ENCODE measurements at regions not wholly inside any gene's neighbourhood (a gene's known extent, or its start where the extent isn't known, plus 50 kb on each side); places are given as distances from the start of the nearest gene placed in this dataset.

DNA sequence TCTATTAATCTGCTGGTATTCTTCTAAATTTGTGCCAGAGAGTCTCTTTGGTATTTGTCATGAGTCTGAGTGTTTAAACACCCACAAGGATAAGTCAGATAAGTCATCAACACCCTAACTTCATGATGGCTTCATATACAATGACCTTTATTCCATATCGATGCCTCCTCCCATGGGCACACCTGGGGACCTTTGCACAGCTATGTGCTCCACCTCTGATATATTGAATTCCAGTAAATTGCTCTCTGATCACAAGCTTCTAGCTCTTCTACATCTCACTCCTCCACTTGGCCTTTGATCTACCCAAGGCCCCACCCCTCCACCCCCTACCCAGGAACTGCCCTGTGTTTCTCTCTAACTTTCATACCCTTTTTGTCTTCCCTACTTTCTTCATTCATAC, 102.7 kb upstream of the MIER3 start:
- Histone ChIP-seq H3K36me3 (ENCODE audit: insufficient read depth, low read length) (no peaks in the 10 kb centered on the region), H3K4me3 (ENCODE audit: low read depth in 1 of 2, low read length in 2 of 2) (no peak overlapping the region), H3K4me1 (ENCODE audit: insufficient read depth, low read length) (no peaks in the 10 kb centered on the region), H3K9me3 (ENCODE audit: insufficient read depth, low read length, severe bottlenecking) (no peaks in the 10 kb centered on the region), H2AFZ (ENCODE audit: low read depth, low read length) (no peak overlapping the region), H3K27ac (ENCODE audit: low read length) (no peak overlapping the region), H3K27me3 (ENCODE audit: insufficient read depth, low read length, poor library complexity) (no peaks in the 10 kb centered on the region), H3K9ac (ENCODE audit: low read depth, low read length) (no peak overlapping the region), H3K79me2 (ENCODE audit: insufficient read depth, low read length) (no peaks in the 10 kb centered on the region), H3K4me2 (ENCODE audit: insufficient read depth, low read length) (no peak overlapping the region), H4K20me1 (ENCODE audit: insufficient read depth, low read length) (no peaks in the 10 kb centered on the region)
- TF ChIP-seq, protein P1, sequence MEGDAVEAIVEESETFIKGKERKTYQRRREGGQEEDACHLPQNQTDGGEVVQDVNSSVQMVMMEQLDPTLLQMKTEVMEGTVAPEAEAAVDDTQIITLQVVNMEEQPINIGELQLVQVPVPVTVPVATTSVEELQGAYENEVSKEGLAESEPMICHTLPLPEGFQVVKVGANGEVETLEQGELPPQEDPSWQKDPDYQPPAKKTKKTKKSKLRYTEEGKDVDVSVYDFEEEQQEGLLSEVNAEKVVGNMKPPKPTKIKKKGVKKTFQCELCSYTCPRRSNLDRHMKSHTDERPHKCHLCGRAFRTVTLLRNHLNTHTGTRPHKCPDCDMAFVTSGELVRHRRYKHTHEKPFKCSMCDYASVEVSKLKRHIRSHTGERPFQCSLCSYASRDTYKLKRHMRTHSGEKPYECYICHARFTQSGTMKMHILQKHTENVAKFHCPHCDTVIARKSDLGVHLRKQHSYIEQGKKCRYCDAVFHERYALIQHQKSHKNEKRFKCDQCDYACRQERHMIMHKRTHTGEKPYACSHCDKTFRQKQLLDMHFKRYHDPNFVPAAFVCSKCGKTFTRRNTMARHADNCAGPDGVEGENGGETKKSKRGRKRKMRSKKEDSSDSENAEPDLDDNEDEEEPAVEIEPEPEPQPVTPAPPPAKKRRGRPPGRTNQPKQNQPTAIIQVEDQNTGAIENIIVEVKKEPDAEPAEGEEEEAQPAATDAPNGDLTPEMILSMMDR (IDR thresholded peaks at IDR 0.05; ENCODE audit: borderline replicate concordance, extremely low read depth, low read length, poor library complexity, severe bottlenecking), result no peak
- no peak for TF ChIP-seq EZH2 (IDR thresholded peaks at IDR 0.05; ENCODE audit: borderline replicate concordance, low read depth, low read length, severe bottlenecking)
- ATAC-seq (ENCODE audit: insufficient read depth, low read depth) (no peak), DNase-seq (no peak)

DNA sequence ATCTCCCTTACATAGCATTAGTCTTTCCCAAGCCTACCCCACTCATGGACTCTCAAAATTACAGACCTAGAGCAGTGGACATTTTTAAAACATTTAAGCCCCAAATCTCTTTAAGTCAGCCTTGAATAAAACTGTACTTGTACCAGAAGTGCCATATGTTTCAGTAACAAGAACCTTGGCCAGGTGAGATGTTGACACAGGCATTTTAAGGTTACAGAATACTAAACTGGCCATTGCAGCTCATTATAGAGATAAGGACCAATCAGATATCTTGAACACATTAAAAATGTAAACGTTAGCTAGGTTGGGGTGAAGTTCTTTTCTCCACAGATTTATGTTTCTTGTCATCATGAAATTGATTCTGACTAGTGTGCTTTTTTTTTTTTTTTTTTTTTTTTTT, 103.8 kb upstream of the MIER3 start:
- Histone ChIP-seq H3K27me3 (ENCODE audit: insufficient read depth, low read length, poor library complexity) (no peaks in the 10 kb centered on the region), H3K27ac (ENCODE audit: low read length) (no peak overlapping the region), H4K20me1 (ENCODE audit: insufficient read depth, low read length) (no peaks in the 10 kb centered on the region), H3K36me3 (ENCODE audit: insufficient read depth, low read length) (no peaks in the 10 kb centered on the region), H3K9ac (ENCODE audit: low read depth, low read length) (no peak overlapping the region), H3K4me3 (ENCODE audit: low read depth in 1 of 2, low read length in 2 of 2) (no peak overlapping the region), H3K4me2 (ENCODE audit: insufficient read depth, low read length) (no peak overlapping the region), H3K9me3 (ENCODE audit: insufficient read depth, low read length, severe bottlenecking) (no peaks in the 10 kb centered on the region), H2AFZ (ENCODE audit: low read depth, low read length) (no peak overlapping the region), H3K79me2 (ENCODE audit: insufficient read depth, low read length) (no peaks in the 10 kb centered on the region), H3K4me1 (ENCODE audit: insufficient read depth, low read length) (no peaks in the 10 kb centered on the region)
- TF ChIP-seq, protein P1 (IDR thresholded peaks at IDR 0.05; ENCODE audit: borderline replicate concordance, extremely low read depth, low read length, poor library complexity, severe bottlenecking), result no peak
- TF ChIP-seq EZH2 (IDR thresholded peaks at IDR 0.05; ENCODE audit: borderline replicate concordance, low read depth, low read length, severe bottlenecking), result no peak
- ATAC-seq (ENCODE audit: insufficient read depth, low read depth) (no peak), DNase-seq (no peak)

DNA sequence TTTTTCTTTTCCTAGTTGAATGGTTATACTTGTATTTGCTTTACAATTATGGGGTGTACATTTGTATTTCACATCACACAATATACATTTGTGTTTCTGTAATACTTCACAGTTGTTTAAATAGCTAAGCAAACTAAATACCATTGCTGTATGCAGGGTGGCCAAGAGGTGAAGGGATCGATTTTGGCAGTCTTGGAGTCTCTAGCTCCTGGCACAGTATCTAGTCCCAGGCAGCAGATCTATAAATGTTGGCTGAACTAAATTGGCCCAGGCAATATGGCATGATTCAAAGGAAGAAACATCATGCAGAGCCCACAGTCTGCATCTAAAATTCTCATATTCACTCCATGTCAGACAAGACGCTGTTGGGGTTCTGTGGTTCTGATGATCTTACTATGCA, 110.1 kb upstream of the GPBP1 start:
- Histone ChIP-seq H3K9me3 (ENCODE audit: insufficient read depth, low read length, severe bottlenecking) (no peaks in the 10 kb centered on the region), H3K4me3 (ENCODE audit: low read depth in 1 of 2, low read length in 2 of 2) (no peak overlapping the region), H4K20me1 (ENCODE audit: insufficient read depth, low read length) (no peaks in the 10 kb centered on the region), H3K27me3 (ENCODE audit: insufficient read depth, low read length, poor library complexity) (peaks cover 2% of the 10 kb centered on the region), H3K4me1 (ENCODE audit: insufficient read depth, low read length) (no peaks in the 10 kb centered on the region), H3K36me3 (ENCODE audit: insufficient read depth, low read length) (no peaks in the 10 kb centered on the region), H2AFZ (ENCODE audit: low read depth, low read length) (no peak overlapping the region), H3K27ac (ENCODE audit: low read length) (no peak overlapping the region), H3K9ac (ENCODE audit: low read depth, low read length) (no peak overlapping the region), H3K79me2 (ENCODE audit: insufficient read depth, low read length) (no peaks in the 10 kb centered on the region), H3K4me2 (ENCODE audit: insufficient read depth, low read length) (no peak overlapping the region)
- ATAC-seq (ENCODE audit: insufficient read depth, low read depth) (no peak), DNase-seq (no peak)
- no peak for TF ChIP-seq EZH2 (IDR thresholded peaks at IDR 0.05; ENCODE audit: borderline replicate concordance, low read depth, low read length, severe bottlenecking)

DNA sequence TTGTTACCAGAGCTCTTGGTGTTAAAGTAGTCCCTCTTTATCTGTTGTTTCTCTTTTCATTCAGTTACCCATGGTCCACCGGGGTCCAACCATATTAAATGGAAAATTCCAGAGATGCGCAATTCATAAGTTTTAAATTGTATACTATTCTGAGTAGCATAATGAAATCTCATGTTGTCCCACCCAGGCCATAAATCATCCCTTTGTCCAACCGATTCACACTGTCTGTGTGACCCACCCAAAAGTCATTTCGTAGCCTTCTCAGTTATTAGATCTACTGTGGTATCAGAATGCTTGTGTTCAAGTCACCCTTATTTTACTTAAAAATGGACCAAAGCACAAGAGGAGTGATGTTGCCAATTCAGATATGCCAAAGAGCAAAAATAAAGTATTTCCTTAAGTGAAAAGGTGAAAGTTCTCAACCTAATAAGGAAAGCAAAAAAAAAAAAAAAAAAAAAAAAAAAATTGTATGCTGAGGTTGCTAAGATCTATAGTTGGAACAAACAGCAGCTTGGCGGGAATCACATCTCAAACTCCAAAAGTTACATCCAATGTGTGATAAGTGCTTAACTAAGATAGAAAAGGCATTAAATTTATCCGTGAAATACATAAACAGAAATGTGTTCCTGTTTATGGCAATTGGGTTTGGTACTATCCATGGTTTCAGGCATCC, 106.8 kb upstream of the GPBP1 start:
- Histone ChIP-seq H3K4me2 (ENCODE audit: insufficient read depth, low read length) (no peak overlapping the region), H3K36me3 (ENCODE audit: insufficient read depth, low read length) (no peaks in the 10 kb centered on the region)

More for the DNA sequence above, 106.8 kb upstream of the GPBP1 start:
- Histone ChIP-seq H4K20me1 (ENCODE audit: insufficient read depth, low read length) (no peaks in the 10 kb centered on the region), H3K9me3 (ENCODE audit: insufficient read depth, low read length, severe bottlenecking) (peaks cover 3% of the 10 kb centered on the region), H2AFZ (ENCODE audit: low read depth, low read length) (no peak overlapping the region), H3K4me1 (ENCODE audit: insufficient read depth, low read length) (no peaks in the 10 kb centered on the region), H3K27ac (ENCODE audit: low read length) (no peak overlapping the region), H3K79me2 (ENCODE audit: insufficient read depth, low read length) (no peaks in the 10 kb centered on the region), H3K4me3 (ENCODE audit: low read depth in 1 of 2, low read length in 2 of 2) (no peak overlapping the region), H3K27me3 (ENCODE audit: insufficient read depth, low read length, poor library complexity) (no peaks in the 10 kb centered on the region), H3K9ac (ENCODE audit: low read depth, low read length) (no peak overlapping the region)
- DNase-seq (no peak), ATAC-seq (ENCODE audit: insufficient read depth, low read depth) (no peak)
- no peak for TF ChIP-seq EZH2 (IDR thresholded peaks at IDR 0.05; ENCODE audit: borderline replicate concordance, low read depth, low read length, severe bottlenecking)
- TF ChIP-seq, protein P1 (IDR thresholded peaks at IDR 0.05; ENCODE audit: borderline replicate concordance, extremely low read depth, low read length, poor library complexity, severe bottlenecking), result no peak

Data from DND-41 (cell line).